OCI-LY7 (cell line): ENCODE measurements at regions not wholly inside any gene's neighbourhood (a gene's known extent, or its start where the extent isn't known, plus 50 kb on each side); places are given as distances from the start of the nearest gene placed in this dataset.

Source experiments
- BruUV-seq: library from RNA; stranded (reverse); fragments of 400-500 nt; replicated peaks from 2 replicates; lab custom pipeline; 2021; lab: Mats Ljungman, UMichigan
- CTCF ChIA-PET: fragments of 300-600 bp; sonication (Branson Sonifier 250); formaldehyde crosslinking; loops from one replicate; lab custom pipeline; 2022; ENCODE audit warnings: antibody characterized with exemption; ENCODE audit not compliant: unreplicated experiment; lab: Charles Lee
- POLR2A ChIA-PET: fragments of 300-600 bp; sonication (Branson Sonifier 250); formaldehyde crosslinking; loops from one replicate; lab custom pipeline; 2022; ENCODE audit warnings: antibody characterized with exemption; lab: Charles Lee
- DNase-seq: peaks from one replicate; pipeline ENCODE4 v3.0.0-alpha.2; 2015; ENCODE audit warnings: low spot score
- H2AFZ ChIP-seq: fragments of 200-600 bp; sonication (generic), shearing (Covaris generic); 2 replicates; pipeline ENCODE4 v1.6.1; 2014; ENCODE audit warnings: mild to moderate bottlenecking, antibody characterized with exemption, low read length, moderate library complexity
- H3K27ac ChIP-seq: fragments of 200-600 bp; sonication (generic); 2 replicates; pipeline ENCODE4 v1.5.1; 2014; ENCODE audit warnings: mixed run types, low read depth, mild to moderate bottlenecking, moderate library complexity, low read length, inconsistent platforms; ENCODE audit not compliant: poor library complexity, severe bottlenecking
- H3K36me3 ChIP-seq: fragments of 200-600 bp; sonication (generic); 2 replicates; pipeline ENCODE4 v1.6.1; 2014; ENCODE audit warnings: mild to moderate bottlenecking, antibody characterized with exemption, low read length, moderate library complexity, mixed read lengths; ENCODE audit not compliant: insufficient read depth
- H3K4me1 ChIP-seq: fragments of 200-600 bp; sonication (generic); 2 replicates; pipeline ENCODE4 v1.5.1; 2014; ENCODE audit warnings: mild to moderate bottlenecking, low read length; ENCODE audit not compliant: insufficient read depth, poor library complexity, severe bottlenecking
- H3K4me2 ChIP-seq: fragments of 200-600 bp; sonication (generic); 2 replicates; pipeline ENCODE4 v1.6.1; 2014; ENCODE audit warnings: mild to moderate bottlenecking, low read length
- H3K4me3 ChIP-seq: fragments of 200-600 bp; sonication (generic); 2 replicates; pipeline ENCODE4 v1.5.1; 2014; ENCODE audit warnings: mild to moderate bottlenecking, low read depth, low read length; ENCODE audit not compliant: poor library complexity, severe bottlenecking
- H3K79me2 ChIP-seq: fragments of 200-600 bp; sonication (generic); 2 replicates; pipeline ENCODE4 v1.6.1; 2016; ENCODE audit warnings: low read depth, mild to moderate bottlenecking, low read length, moderate library complexity, mixed read lengths; ENCODE audit not compliant: insufficient read depth
- H3K9me2 ChIP-seq: fragments of 200-600 bp; sonication (generic); 2 replicates; pipeline ENCODE4 v1.6.1; 2016; ENCODE audit warnings: mild to moderate bottlenecking, low read length, mixed read lengths; ENCODE audit not compliant: insufficient read depth
- H3K9me3 ChIP-seq: fragments of 200-600 bp; sonication (generic); 2 replicates; pipeline ENCODE4 v1.6.1; 2014; ENCODE audit warnings: mild to moderate bottlenecking, mixed run types, low read length, mixed read lengths
- H4K20me1 ChIP-seq: fragments of 200-600 bp; sonication (generic); 2 replicates; pipeline ENCODE4 v1.6.1; 2014; ENCODE audit warnings: mild to moderate bottlenecking, antibody characterized with exemption, low read length, moderate library complexity, mixed read lengths; ENCODE audit not compliant: insufficient read depth
- CTCF ChIP-seq: fragments of 200-600 bp; sonication (generic); conservative IDR thresholded peaks from 2 replicates; pipeline ENCODE4 v1.5.1; 2014; ENCODE audit warnings: mild to moderate bottlenecking, antibody characterized with exemption, low read length, moderate library complexity, mixed read lengths
- EZH2phosphoT487 ChIP-seq: fragments of 200-600 bp; sonication (generic); IDR thresholded peaks from 2 replicates; pipeline ENCODE4 v1.6.1; 2018; ENCODE audit warnings: low read depth, borderline replicate concordance, mild to moderate bottlenecking, mixed run types, antibody characterized with exemption, low read length, moderate library complexity, mixed read lengths
- intact Hi-C: fragments of 100-400 bp; cut with micrococcal nuclease; formaldehyde crosslinking; loops from one replicate; pipeline ENCODE4 v1.10.0; 2022; ENCODE audit not compliant: unreplicated experiment

- BruUV-seq: no TSS peak
- no peak for TF ChIP-seq EZH2phosphoT487
- TF ChIP-seq CTCF: no peak
- H3K27ac ChIP-seq: no peak overlapping the region
- H3K9me3 ChIP-seq: no peaks in the 10 kb centered on the region
- H3K36me3 ChIP-seq: no peaks in the 10 kb centered on the region
- H3K9me2 ChIP-seq: no peaks in the 10 kb centered on the region
- H3K4me1 ChIP-seq: no peaks in the 10 kb centered on the region
- H3K4me2 ChIP-seq: no peak overlapping the region
- no peaks in the 10 kb centered on the region for H4K20me1 ChIP-seq
- H3K4me3 ChIP-seq: no peak overlapping the region
- ChIA-PET POLR2A (no interaction called here), CTCF (no interaction called here)
- no peaks in the 10 kb centered on the region for H3K79me2 ChIP-seq
- intact Hi-C loops: no loop called here
- H2AFZ ChIP-seq: no peak overlapping the region
- no peak for DNase-seq
Observed at GRCh38 chr6:78580923-78581322, 286.4 kb upstream of the IRAK1BP1 start.

GRCh38 chr6:78583079-78583478 lies 284.3 kb upstream of the IRAK1BP1 start:
- no peak overlapping the region for H3K27ac ChIP-seq
- ChIA-PET CTCF (no interaction called here), POLR2A (no interaction called here)
- no peak overlapping the region for H3K4me3 ChIP-seq
- no peaks in the 10 kb centered on the region for H3K9me3 ChIP-seq
- DNase-seq: no peak
- BruUV-seq: no TSS peak
- H3K36me3 ChIP-seq: no peaks in the 10 kb centered on the region
- intact Hi-C loops: no loop called here
- H3K79me2 ChIP-seq: no peaks in the 10 kb centered on the region
- no peaks in the 10 kb centered on the region for H3K4me1 ChIP-seq
- no peak for TF ChIP-seq CTCF
- no peak for TF ChIP-seq EZH2phosphoT487
- H2AFZ ChIP-seq: no peak overlapping the region
- H3K4me2 ChIP-seq: no peak overlapping the region
- H3K9me2 ChIP-seq: no peaks in the 10 kb centered on the region
- no peaks in the 10 kb centered on the region for H4K20me1 ChIP-seq

- CTCF ChIA-PET: no interaction called here
- Histone ChIP-seq H3K9me2 (no peaks in the 10 kb centered on the region), H2AFZ (no peak overlapping the region), H3K79me2 (no peaks in the 10 kb centered on the region), H3K4me3 (no peak overlapping the region), H4K20me1 (no peaks in the 10 kb centered on the region), H3K9me3 (no peaks in the 10 kb centered on the region), H3K27ac (no peak overlapping the region), H3K36me3 (no peaks in the 10 kb centered on the region), H3K4me1 (no peaks in the 10 kb centered on the region), H3K4me2 (no peak overlapping the region)
- TF ChIP-seq EZH2phosphoT487 (no peak), CTCF (no peak)
- intact Hi-C loops: no loop called here
- POLR2A ChIA-PET: interaction anchor here (0.7 kb wide), 1 partner anchor 29 kb away, joined by 3 read pairs; no protein-coding TSS in a partner anchor
- no peak for DNase-seq
- BruUV-seq: no TSS peak
Observed at GRCh38 chr6:78589436-78589835, 277.9 kb upstream of the IRAK1BP1 start.
